Mammary epithelial cell (primary cell): ENCODE measurements at regions not wholly inside any gene's neighbourhood (a gene's known extent, or its start where the extent isn't known, plus 50 kb on each side); places are given as distances from the start of the nearest gene placed in this dataset.

Source experiments
- CTCF ChIP-seq, 2 donors: IDR thresholded peaks in 1 of 2; conservative IDR thresholded peaks in 1 of 2; 2 replicates each; pipeline ENCODE4 v1.5.1; 2011 to 2012; ENCODE audit warnings: inconsistent platforms in 2 of 2, low read length in 2 of 2, mild to moderate bottlenecking in 2 of 2, control low read depth in 1 of 2, low read depth in 1 of 2; ENCODE audit not compliant: insufficient read depth in 1 of 2; ENCODE audit errors: extremely low read depth in 1 of 2
- EZH2 ChIP-seq: IDR thresholded peaks from 2 replicates; pipeline ENCODE4 v1.6.1; 2012; ENCODE audit warnings: low read length, inconsistent platforms, borderline replicate concordance

- TF ChIP-seq CTCF (conservative IDR thresholded peaks at IDR 0.05 in 1 of 2, IDR thresholded peaks at IDR 0.05 in 1 of 2; ENCODE audit: extremely low read depth in 1 of 2, insufficient read depth in 1 of 2, low read depth in 1 of 2, low read length in 2 of 2) (no peak), EZH2 (no peak)
Observed at GRCh38 chr10:43002596-43002995, 74.3 kb upstream of the RET start.
